NCI-H446 (cell line): ENCODE measurements at regions not wholly inside any gene's neighbourhood (a gene's known extent, or its start where the extent isn't known, plus 50 kb on each side); places are given as distances from the start of the nearest gene placed in this dataset.

Source experiments
- DNase-seq, 2 experiments: peaks; one replicate each; lab custom pipeline; 2025; lab: John Stamatoyannopoulos, UW

DNA sequence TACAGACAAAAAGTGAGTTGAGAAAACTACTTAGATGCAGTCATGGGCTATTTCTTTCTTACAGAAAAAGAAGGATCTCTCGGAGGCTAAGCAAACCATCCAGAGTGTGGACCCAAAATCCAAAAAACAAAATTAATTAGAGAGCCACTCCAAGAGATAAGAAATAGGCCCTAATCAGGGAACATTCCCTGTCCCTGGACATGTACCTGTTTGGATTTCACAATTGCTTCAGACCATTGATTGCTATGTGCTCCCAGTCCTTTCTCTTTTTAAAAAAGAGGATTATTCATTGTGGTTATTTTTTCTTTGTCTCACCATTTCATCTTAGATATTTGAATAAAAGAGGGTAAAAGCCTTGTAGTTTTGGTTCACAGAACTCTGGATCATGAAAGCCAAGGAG is 549.9 kb downstream of the ETNK1 start:
- no peak for DNase-seq

DNA sequence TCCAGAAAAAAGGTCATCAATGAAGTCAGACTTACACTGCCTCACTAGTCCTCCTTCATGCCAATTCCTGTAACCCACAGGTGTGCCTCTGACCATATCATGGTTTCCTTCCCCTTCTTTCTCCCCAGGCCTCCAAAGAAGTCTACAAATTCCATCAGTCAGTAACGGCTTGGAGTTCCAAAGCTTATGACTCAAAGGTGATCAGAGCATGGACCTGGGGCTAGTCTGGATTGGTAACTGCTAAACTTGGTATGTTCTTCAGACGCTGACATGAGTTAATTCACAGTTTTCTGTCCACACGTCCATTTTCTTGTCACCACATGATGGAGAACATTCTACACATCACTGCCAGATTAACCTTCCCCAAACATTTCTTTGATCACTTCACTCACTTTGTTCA is 560.4 kb downstream of the ETNK1 start:
- no peak for DNase-seq

DNA sequence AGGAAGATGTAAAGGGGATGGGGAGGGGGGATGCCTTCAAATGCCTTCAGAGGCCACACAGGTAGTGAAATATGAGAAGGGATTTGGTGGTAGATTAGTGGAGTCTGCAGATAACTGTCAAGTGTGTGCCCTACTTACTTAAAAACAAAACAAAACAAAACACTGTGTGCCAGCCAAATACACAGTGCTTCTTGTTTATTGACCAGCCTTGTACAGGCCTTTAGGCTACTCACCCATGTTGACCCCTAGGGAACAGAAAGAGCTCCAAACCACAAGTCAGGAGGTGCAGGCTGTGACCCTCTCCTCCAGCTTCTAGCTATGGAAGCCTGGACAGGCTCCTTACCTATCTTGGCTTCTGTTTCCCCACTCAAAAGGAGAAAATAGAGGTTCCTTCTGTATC is 562.0 kb downstream of the ETNK1 start:
- DNase-seq: no peak

DNA sequence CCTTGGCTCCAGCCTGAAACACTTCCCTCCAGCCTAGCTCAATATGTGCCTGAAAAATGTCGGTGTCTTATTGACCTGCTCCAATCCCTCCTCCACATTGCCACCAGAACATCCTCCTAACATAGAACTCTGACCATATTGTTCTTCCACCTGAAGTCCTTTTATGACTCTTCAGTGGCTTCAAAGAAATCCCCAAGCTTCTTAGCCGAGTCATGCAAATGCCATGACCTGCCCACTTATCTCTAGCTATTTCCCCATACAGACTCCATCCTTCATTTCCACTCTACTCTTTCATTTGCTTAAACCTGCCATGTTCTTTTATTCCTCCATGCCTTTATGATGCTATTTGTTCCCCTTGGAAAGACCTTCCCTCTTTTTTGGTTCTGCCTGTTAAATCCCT is 568.6 kb downstream of the ETNK1 start:
- no peak for DNase-seq

GRCh38 chr12:23197266-23197665 is 572.3 kb downstream of the ETNK1 start:
- no peak for DNase-seq

DNA sequence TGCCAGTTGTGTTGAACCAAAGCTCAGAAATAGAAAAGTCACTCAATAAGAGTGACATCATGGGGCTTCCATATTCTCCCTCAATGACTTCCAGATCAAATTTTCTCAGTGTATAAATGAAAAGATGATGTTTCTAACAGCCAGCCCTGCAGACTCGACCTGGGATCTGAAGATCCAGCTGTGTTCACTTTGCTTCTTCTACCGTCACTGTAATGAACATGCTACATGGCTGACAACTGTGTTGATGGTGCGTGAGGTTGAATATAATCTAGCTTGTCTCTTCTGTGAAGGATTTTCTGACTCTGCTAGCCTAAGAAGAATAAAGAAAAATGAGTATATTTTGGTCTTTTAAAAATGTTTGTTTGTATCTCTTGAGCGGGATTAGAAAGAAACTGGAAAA is 577.8 kb downstream of the ETNK1 start:
- no peak for DNase-seq

DNA sequence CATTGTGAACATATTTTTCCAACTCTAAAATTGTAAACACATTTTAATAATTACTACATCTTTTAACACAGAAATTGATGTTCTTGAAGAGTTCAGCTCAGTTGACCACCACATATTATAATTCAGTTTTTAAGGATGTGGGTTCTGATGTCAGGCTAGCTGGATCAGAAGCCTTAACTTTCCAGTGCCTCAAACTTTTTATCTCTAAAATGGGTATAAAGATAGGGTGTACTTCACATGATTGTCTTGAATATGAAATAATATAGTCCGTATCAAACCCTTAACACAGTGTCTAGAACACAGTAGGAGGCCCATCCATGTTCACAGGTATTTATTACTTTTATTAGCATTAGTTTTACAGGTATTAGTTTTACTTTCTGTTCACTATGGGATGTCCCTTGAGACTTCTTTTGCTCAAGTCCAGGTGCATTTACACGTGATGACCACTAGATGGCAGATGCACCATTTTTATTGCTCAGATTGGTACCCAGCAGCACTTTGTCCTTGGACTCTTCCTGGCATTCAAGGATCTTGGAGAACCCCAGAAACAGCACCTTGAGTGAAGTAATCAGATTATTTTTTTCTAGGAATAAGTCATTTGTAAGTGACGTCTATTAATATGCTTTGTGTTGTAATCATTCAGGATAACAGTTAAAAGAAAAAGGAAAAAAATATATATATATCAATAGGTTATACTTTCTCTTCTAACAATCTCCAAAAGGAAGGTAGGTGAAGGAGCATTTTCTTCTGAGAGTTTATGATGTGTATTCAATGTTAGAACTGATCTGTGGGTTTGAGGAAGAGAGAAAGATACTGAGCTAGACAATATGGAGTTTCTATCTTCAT is 580.2 kb downstream of the ETNK1 start:
- peak; percentile 8 to 77 for DNase-seq

DNA sequence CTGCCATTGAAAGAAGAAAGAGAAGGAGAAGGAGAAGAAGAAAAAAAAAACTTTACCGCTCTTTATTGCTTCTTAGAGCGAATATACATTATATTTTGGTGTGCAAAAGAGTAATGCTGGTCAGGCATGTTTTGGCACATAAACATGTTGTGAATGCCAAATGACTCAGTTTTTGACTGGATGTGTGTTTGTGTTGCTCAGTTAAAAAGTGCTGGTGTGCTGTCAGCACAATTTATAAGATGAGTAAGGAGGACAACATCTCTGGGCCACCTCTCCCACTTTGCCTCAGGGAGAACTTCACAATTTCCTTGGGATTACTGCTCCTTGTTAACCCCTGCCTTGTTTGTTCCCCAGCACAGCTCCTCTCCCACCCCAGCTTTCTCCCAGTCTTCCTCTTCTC is 584.8 kb downstream of the ETNK1 start:
- DNase-seq: peak in 1 of 2 experiments; percentile 42

GRCh38 chr12:23210573-23210972 is 585.6 kb downstream of the ETNK1 start:
- DNase-seq: no peak

- no peak for DNase-seq
Measured at GRCh38 chr12:23211384-23212320, 586.7 kb downstream of the ETNK1 start.

GRCh38 chr12:23217158-23217557 is 592.2 kb downstream of the ETNK1 start:
- no peak for DNase-seq

GRCh38 chr12:23217667-23218066 is 592.7 kb downstream of the ETNK1 start:
- no peak for DNase-seq

- peak in 1 of 2 experiments; percentile 55 for DNase-seq
Measured at GRCh38 chr12:23221066-23221465, 596.1 kb downstream of the ETNK1 start.

GRCh38 chr12:23221926-23222325 is 597.0 kb downstream of the ETNK1 start:
- no peak for DNase-seq

DNA sequence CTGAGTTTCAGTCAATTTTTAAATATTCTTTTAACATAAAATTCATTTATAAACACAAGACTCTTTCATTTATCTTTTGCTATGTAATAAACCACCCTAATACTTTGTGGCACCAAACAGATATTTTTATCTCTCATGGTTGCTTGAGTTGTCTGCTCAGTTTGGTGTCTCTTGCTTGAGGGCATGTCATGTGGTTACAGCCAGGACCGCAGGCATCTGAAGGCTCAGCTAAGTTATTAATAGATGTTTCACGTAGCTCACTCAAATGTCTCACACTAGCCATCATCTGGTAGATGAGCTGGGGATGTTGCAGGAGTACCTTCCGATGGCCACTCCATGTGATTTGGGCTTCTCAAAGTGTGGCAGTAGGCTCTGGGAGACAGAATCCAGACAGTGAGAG is 597.8 kb downstream of the ETNK1 start:
- no peak for DNase-seq

DNA sequence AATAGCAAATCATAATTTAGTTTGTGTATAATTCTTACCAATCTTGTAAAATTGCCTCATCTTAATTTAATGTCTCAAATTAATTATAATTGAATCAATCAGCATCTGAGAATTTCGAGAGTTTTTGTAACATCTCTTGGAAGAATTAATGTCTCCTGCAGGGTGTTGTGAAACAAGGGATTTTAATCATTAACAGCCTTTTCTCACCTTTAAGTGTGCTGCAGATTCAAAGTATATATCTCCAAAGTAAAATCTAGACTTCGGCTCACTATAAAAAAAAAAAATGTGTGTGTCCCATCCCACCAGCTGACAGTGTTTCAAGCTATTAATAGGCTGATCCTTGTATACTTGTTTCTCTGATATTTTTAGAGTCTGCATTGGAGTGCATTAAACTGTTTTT is 603.1 kb downstream of the ETNK1 start:
- DNase-seq: no peak

DNA sequence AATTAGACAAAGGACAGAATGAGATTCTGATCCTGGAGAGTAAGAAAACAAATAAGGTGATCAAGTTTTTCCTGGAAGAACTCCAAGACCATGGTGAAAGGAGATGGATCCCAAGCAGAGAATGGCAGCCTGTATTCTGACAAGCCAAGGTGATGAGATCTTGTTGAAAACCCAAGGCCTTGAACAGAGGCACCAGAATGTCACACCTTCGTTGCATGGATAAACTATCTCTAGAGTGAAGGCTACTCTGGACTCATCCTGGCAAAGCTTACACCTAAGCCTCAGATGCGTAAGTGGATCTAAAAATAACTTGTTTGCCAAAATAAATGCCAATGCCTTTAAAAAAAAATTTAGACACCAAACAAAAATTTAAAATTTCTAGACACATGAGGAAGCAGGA is 605.9 kb downstream of the ETNK1 start:
- DNase-seq: no peak

DNA sequence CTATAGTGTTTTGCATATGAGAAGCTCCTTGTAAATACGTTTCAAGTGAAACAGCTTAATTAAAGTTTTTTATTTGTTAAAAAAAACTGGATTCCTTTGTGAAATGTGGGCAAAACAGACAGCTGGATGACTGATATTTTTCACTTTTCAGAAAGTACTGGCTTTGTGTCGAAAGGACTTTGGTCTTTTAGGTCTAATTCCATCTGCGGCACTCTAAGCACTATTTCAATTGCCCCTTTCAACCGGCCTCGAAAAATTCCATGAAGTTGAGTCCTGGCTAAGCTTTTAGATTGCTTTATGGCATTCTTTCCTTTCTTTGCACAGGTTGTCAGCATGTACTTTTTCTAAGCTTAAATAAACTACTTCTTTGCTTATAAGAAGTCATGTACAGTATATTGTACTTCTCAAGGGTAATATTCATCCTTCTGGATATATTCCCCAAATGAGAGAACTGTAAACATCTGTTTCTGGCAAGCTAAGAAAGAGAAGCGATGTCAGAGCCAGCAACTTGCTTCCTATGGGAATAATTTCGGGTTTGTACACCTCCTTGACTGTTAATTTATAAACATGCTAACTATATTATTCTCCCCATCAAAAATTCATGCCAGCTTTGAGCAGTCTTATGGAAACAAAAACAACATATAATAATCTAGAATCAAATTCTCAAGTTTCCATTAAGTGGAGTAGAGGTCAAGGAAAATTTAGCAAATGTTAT is 611.3 kb downstream of the ETNK1 start:
- no peak for DNase-seq

- no peak for DNase-seq
Measured at GRCh38 chr12:23236811-23237210, 611.8 kb downstream of the ETNK1 start.

- no peak for DNase-seq
Measured at GRCh38 chr12:23238190-23238589, 613.2 kb downstream of the ETNK1 start.

DNA sequence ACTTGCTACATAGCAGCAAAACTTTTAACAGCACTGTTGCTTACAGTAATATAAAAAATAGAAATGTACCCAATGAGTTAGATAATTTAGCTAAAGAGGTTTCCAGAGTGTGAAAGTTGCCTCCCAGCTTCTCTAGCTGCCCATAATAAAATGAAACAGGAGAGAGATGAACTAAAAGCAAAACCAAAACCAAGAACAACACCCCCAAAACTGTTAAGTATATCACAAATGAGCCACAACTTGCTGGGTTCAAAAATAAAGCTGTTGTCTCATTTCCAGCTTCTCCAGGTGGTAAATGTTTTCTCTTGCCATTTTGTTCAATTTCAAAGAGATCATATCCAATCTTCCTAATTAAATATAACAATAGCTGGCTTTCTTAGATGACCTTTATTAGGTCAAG is 614.0 kb downstream of the ETNK1 start:
- DNase-seq: no peak

GRCh38 chr12:23245186-23245585 is 620.2 kb downstream of the ETNK1 start:
- DNase-seq: no peak
